Mucosa of descending colon (tissue), 3 donors: ENCODE measurements at regions not wholly inside any gene's neighbourhood (a gene's known extent, or its start where the extent isn't known, plus 50 kb on each side); places are given as distances from the start of the nearest gene placed in this dataset.

Experiments used
- ATAC-seq: fragments of 200-7000 bp; cut with Tn5 transposase; one replicate; pipeline ENCODE4 v1.9.1; 2020; ENCODE audit warnings: mild to moderate bottlenecking, moderate library complexity
- DNase-seq, 3 donors: peaks; one replicate each; pipeline ENCODE4 v3.0.0-alpha.2; 2020
- H3K36me3 ChIP-seq: fragments of 200-600 bp; one replicate; pipeline ENCODE4 v1.8.0; 2021; ENCODE audit warnings: low read depth, mild to moderate bottlenecking
- H3K4me1 ChIP-seq: fragments of 200-600 bp; one replicate; pipeline ENCODE4 v1.8.0; 2021; ENCODE audit warnings: low read depth, mild to moderate bottlenecking
- H3K4me3 ChIP-seq: fragments of 200-600 bp; one replicate; pipeline ENCODE4 v1.8.0; 2021; ENCODE audit warnings: mild to moderate bottlenecking
- H3K9me3 ChIP-seq: fragments of 200-600 bp; one replicate; pipeline ENCODE4 v1.8.0; 2021; ENCODE audit warnings: mild to moderate bottlenecking
- intact Hi-C, 2 donors: fragments of 100-400 bp; cut with DNase I in 1 of 2; cut with micrococcal nuclease in 1 of 2; formaldehyde crosslinking; loops; one replicate each; pipeline versions ENCODE4 v1.11.0 to v1.11.1; 2022; cut with DNase I, micrococcal nuclease
- TF ChIP-seq, protein P1 (sequence below): fragments of 200-600 bp; IDR thresholded peaks from one replicate; pipeline ENCODE4 v1.8.0; 2022; ENCODE audit warnings: antibody characterized with exemption, mild to moderate bottlenecking
- donor health status: DM: no; HTN: no; CAD: no; lungs with moderate emphysema.
- donor health status: DM: no; HTN: no; CAD: no.
- donor health status: DM: no; HTN: yes; CAD: no.

GRCh38 chr12:127230843-127231260, 1036.1 kb upstream of the TMEM132C start:
- intact Hi-C loops: no loop called here
- H3K9me3 ChIP-seq: no peaks in the 10 kb centered on the region
- H3K36me3 ChIP-seq: no peaks in the 10 kb centered on the region
- H3K4me1 ChIP-seq: no peaks in the 10 kb centered on the region
- H3K4me3 ChIP-seq: no peak overlapping the region
- no peak for ATAC-seq
- DNase-seq: no peak
- TF ChIP-seq, protein P1, sequence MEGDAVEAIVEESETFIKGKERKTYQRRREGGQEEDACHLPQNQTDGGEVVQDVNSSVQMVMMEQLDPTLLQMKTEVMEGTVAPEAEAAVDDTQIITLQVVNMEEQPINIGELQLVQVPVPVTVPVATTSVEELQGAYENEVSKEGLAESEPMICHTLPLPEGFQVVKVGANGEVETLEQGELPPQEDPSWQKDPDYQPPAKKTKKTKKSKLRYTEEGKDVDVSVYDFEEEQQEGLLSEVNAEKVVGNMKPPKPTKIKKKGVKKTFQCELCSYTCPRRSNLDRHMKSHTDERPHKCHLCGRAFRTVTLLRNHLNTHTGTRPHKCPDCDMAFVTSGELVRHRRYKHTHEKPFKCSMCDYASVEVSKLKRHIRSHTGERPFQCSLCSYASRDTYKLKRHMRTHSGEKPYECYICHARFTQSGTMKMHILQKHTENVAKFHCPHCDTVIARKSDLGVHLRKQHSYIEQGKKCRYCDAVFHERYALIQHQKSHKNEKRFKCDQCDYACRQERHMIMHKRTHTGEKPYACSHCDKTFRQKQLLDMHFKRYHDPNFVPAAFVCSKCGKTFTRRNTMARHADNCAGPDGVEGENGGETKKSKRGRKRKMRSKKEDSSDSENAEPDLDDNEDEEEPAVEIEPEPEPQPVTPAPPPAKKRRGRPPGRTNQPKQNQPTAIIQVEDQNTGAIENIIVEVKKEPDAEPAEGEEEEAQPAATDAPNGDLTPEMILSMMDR: no peak

- Histone ChIP-seq H3K4me1 (no peaks in the 10 kb centered on the region), H3K4me3 (no peak overlapping the region), H3K9me3 (no peaks in the 10 kb centered on the region), H3K36me3 (no peaks in the 10 kb centered on the region)
- no peak for ATAC-seq
- no peak for DNase-seq
- intact Hi-C loops: no loop called here
- TF ChIP-seq, protein P1: no peak
These were observed 1035.6 kb upstream of the TMEM132C start for GRCh38 chr12:127231371-127231770.

DNA sequence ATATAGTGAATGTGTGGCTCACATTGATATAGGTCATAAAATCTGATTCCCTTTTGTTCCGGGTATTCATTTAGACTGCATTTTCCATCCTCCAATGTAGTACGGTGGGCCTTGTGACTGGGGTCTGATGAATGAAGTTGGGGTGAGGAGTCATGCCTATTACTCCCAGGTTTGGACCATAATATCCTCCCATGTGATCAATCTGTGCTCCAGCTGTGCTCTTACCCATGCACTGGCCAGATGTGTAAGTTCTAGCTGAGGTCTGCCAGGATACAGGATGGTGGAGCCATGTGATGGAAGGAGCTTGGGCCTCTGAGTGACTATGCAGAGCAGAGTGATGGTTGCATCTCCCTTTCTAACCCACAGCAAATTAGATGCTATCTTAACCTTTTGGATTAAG, 1034.0 kb upstream of the TMEM132C start:
- H3K9me3 ChIP-seq: no peaks in the 10 kb centered on the region
- H3K4me3 ChIP-seq: no peak overlapping the region
- no peaks in the 10 kb centered on the region for H3K36me3 ChIP-seq
- intact Hi-C loops: no loop called here
- DNase-seq (no peak), ATAC-seq (no peak)
- TF ChIP-seq, protein P1: no peak
- H3K4me1 ChIP-seq: no peaks in the 10 kb centered on the region

DNA sequence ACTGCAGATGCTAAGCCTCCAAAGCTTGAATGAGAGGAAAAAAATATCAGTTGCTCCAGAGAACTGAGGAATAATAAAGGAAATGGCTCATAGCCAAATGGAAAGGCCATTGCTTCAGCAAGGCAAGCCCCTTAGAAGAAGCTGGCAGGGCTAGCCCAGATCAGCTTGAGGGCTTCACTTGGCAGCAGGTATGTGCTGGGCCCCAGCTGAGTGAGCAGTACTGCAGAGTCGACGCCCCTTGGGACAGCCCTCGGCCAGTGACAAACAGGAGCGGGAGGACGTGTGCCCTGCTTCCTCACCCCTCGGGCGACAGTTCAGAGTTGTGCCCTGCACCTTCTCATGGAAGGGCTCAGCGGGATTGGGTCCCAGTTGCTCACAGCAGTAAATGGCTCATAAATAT, 1031.2 kb upstream of the TMEM132C start:
- intact Hi-C loops: no loop called here
- Histone ChIP-seq H3K9me3 (no peaks in the 10 kb centered on the region), H3K4me3 (no peak overlapping the region), H3K4me1 (no peaks in the 10 kb centered on the region), H3K36me3 (no peaks in the 10 kb centered on the region)
- TF ChIP-seq, protein P1: no peak
- no peak for DNase-seq
- no peak for ATAC-seq

DNA sequence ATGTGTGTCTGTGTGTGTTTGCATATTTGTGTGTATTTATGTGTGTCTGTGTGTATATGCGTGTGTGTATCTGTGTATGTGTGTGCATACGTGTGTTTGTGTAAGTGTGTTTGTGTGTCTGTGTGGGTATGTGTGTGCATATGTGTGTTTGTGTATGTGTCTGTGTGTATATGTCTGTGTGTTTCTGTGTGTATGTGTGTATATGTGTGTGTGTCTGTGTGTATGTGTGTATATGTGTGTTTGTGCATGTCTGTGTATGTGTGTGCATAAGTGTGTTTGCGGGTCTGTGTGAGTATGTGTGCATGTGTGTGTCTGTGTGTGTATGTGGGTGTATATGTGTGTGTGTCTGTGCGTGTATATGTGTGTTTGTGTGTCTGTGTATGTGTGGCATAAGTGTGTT, 1030.5 kb upstream of the TMEM132C start:
- H3K9me3 ChIP-seq: no peaks in the 10 kb centered on the region
- ATAC-seq: no peak
- intact Hi-C loops: no loop called here

More for the DNA sequence above, 1030.5 kb upstream of the TMEM132C start:
- H3K4me3 ChIP-seq: no peak overlapping the region
- TF ChIP-seq, protein P1: no peak
- H3K36me3 ChIP-seq: no peaks in the 10 kb centered on the region
- DNase-seq: no peak
- H3K4me1 ChIP-seq: no peaks in the 10 kb centered on the region
